GM23338 (cell line): ENCODE measurements at regions not wholly inside any gene's neighbourhood (a gene's known extent, or its start where the extent isn't known, plus 50 kb on each side); places are given as distances from the start of the nearest gene placed in this dataset.

Experiments used
- ATAC-seq: fragments of 200-7000 bp; cut with Tn5 transposase; 3 replicates; pipeline ENCODE4 v1.9.1; 2020
- DNase-seq: peaks from one replicate; pipeline ENCODE4 v3.0.0-alpha.2; 2015; ENCODE audit warnings: low spot score
- H2AFZ ChIP-seq: fragments of 200-600 bp; sonication (generic); 2 replicates; pipeline ENCODE4 v1.8.0; 2016; ENCODE audit warnings: antibody characterized with exemption, mild to moderate bottlenecking, moderate library complexity
- H3F3A ChIP-seq: fragments of 200-600 bp; sonication (generic); replicated peaks from 2 replicates; pipeline ENCODE4 v1.8.0; 2017; ENCODE audit warnings: antibody characterized with exemption, mixed run types, low read depth
- H3K27ac ChIP-seq: fragments of 200-600 bp; sonication (generic); 2 replicates; pipeline ENCODE4 v1.6.1; 2016; ENCODE audit warnings: low read depth
- H3K27me3 ChIP-seq: fragments of 200-600 bp; sonication (generic); 2 replicates; pipeline ENCODE4 v1.8.0; 2016; ENCODE audit warnings: mild to moderate bottlenecking, mixed run types, moderate library complexity; ENCODE audit not compliant: insufficient read depth
- H3K36me3 ChIP-seq: fragments of 200-600 bp; sonication (generic); 2 replicates; pipeline ENCODE4 v1.8.0; 2016; ENCODE audit warnings: mild to moderate bottlenecking; ENCODE audit not compliant: insufficient read depth
- H3K4me1 ChIP-seq: fragments of 200-600 bp; sonication (generic); 2 replicates; pipeline ENCODE4 v1.8.0; 2016; ENCODE audit warnings: mild to moderate bottlenecking, moderate library complexity; ENCODE audit not compliant: insufficient read depth
- H3K4me2 ChIP-seq: fragments of 200-600 bp; sonication (generic); 2 replicates; pipeline ENCODE4 v1.7.1; 2017; ENCODE audit warnings: mixed run types
- H3K4me3 ChIP-seq: fragments of 200-600 bp; sonication (generic); 2 replicates; pipeline ENCODE4 v1.6.1; 2016; ENCODE audit warnings: mixed run types
- H3K79me2 ChIP-seq: fragments of 200-600 bp; sonication (generic); replicated peaks from 2 replicates; pipeline ENCODE4 v1.8.0; 2017; ENCODE audit warnings: mild to moderate bottlenecking; ENCODE audit not compliant: insufficient read depth
- H3K9me2 ChIP-seq: fragments of 200-600 bp; sonication (generic); 2 replicates; pipeline ENCODE4 v1.8.0; 2017; ENCODE audit not compliant: insufficient read depth
- H4K20me1 ChIP-seq: fragments of 200-600 bp; sonication (generic); replicated peaks from 2 replicates; pipeline ENCODE4 v1.8.0; 2017; ENCODE audit warnings: mild to moderate bottlenecking; ENCODE audit not compliant: insufficient read depth
- H3K27ac Mint-ChIP-seq: 2 replicates; pipeline ENCODE4 v1.8.0; 2020; ENCODE audit warnings: inconsistent platforms, mild to moderate bottlenecking, moderate library complexity, mixed read lengths
- H3K27me3 Mint-ChIP-seq: 3 replicates; pipeline ENCODE4 v1.8.0; 2022; ENCODE audit warnings: low read depth, mild to moderate bottlenecking, moderate library complexity, mixed read lengths, inconsistent platforms; ENCODE audit not compliant: insufficient read depth, poor library complexity
- H3K36me3 Mint-ChIP-seq: 3 replicates; pipeline ENCODE4 v1.8.0; 2021; ENCODE audit warnings: low read depth, mild to moderate bottlenecking, inconsistent platforms, moderate library complexity, mixed read lengths
- H3K4me1 Mint-ChIP-seq: 3 replicates; pipeline ENCODE4 v1.8.0; 2020; ENCODE audit warnings: mild to moderate bottlenecking, inconsistent platforms, mixed read lengths
- H3K4me3 Mint-ChIP-seq: 3 replicates; pipeline ENCODE4 v1.8.0; 2021; ENCODE audit warnings: moderate library complexity, mild to moderate bottlenecking, inconsistent platforms, mixed read lengths
- H3K9me3 Mint-ChIP-seq: 3 replicates; pipeline ENCODE4 v1.8.0; 2020; ENCODE audit warnings: moderate library complexity, mild to moderate bottlenecking, inconsistent platforms, mixed read lengths
- CREB1 ChIP-seq: fragments of 250-450 bp; sonication (Bioruptor Pico); IDR thresholded peaks from 2 replicates; pipeline ENCODE4 v1.5.0; 2020; ENCODE audit warnings: low read depth, mild to moderate bottlenecking, moderate library complexity
- EZH2 ChIP-seq: fragments of 200-600 bp; sonication (generic); IDR thresholded peaks from one replicate; pipeline ENCODE4 v1.8.0; 2017; ENCODE audit warnings: antibody characterized with exemption, mild to moderate bottlenecking, low read depth; ENCODE audit not compliant: unreplicated experiment
- EZH2phosphoT487 ChIP-seq: fragments of 200-600 bp; sonication (generic); IDR thresholded peaks from one replicate; pipeline ENCODE4 v1.8.1; 2018; ENCODE audit warnings: antibody characterized with exemption; ENCODE audit not compliant: unreplicated experiment
- JUNB ChIP-seq: IDR thresholded peaks from one replicate; pipeline ENCODE4 v1.6.1; 2016; ENCODE audit warnings: antibody characterized with exemption; ENCODE audit not compliant: unreplicated experiment
- POLR2AphosphoS5 ChIP-seq: IDR thresholded peaks from 2 replicates; pipeline ENCODE4 v1.6.1; 2016; ENCODE audit warnings: antibody characterized with exemption, low read depth
- ZNF331 ChIP-seq: fragments of 250-450 bp; sonication (Bioruptor Pico); IDR thresholded peaks from 2 replicates; pipeline ENCODE4 v1.5.0; 2020; ENCODE audit warnings: low read depth, mild to moderate bottlenecking, moderate library complexity
- TF ChIP-seq, protein P1 (sequence below): IDR thresholded peaks from 2 replicates; pipeline ENCODE4 v1.6.1; 2016; ENCODE audit warnings: antibody characterized with exemption
- TF ChIP-seq, protein P2 (sequence below): fragments of 250-450 bp; sonication (Bioruptor Pico); IDR thresholded peaks from 2 replicates; pipeline ENCODE4 v1.5.0; 2020; ENCODE audit warnings: mild to moderate bottlenecking, moderate library complexity
- TF ChIP-seq, protein P3 (sequence below): IDR thresholded peaks from one replicate; pipeline ENCODE4 v1.6.1; 2018; ENCODE audit warnings: antibody characterized with exemption; ENCODE audit not compliant: unreplicated experiment
- TF ChIP-seq, protein P4 (sequence below), 2 experiments: fragments of 200-600 bp in 1 of 2; sonication (generic) in 1 of 2; conservative IDR thresholded peaks; 2 replicates each; pipeline versions ENCODE4 v1.5.1 to v1.6.1; 2016 to 2017; ENCODE audit warnings: antibody characterized with exemption in 2 of 2, low read depth in 2 of 2, mild to moderate bottlenecking in 2 of 2, moderate library complexity in 1 of 2

DNA sequence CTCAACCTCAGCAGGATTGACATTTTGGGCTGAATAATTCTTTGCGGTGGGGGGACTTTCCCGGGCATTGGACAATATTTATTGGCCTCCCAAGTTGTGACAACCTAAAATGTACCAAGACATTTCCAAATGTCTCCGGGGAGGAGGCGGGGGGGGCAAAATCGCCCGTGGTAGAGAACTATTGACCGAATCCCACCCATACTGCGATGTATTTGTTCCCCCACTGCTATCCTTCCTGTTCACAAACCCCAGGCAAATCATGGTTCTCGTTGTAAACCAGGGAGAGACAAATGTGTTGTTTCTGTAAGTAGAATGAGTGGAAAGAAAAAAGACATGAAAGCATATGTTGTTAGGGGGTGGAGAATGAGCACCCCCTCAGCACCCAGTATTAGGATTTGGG is 141.9 kb downstream of the PSAT1 start:
- DNase-seq (no peak), ATAC-seq (no peak)
- peak overlapping the region; percentile 72 for H3K4me2 ChIP-seq
- peak overlapping the region; percentile 22; the same call in 1 of the 2 replicates for H3K27ac ChIP-seq
- TF ChIP-seq EZH2phosphoT487, result no peak
- no peak for TF ChIP-seq POLR2AphosphoS5
- TF ChIP-seq, protein P1, sequence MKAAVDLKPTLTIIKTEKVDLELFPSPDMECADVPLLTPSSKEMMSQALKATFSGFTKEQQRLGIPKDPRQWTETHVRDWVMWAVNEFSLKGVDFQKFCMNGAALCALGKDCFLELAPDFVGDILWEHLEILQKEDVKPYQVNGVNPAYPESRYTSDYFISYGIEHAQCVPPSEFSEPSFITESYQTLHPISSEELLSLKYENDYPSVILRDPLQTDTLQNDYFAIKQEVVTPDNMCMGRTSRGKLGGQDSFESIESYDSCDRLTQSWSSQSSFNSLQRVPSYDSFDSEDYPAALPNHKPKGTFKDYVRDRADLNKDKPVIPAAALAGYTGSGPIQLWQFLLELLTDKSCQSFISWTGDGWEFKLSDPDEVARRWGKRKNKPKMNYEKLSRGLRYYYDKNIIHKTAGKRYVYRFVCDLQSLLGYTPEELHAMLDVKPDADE, result no peak
- TF ChIP-seq CREB1 (CRISPR knock-in tag), result no peak
- TF ChIP-seq, protein P2, sequence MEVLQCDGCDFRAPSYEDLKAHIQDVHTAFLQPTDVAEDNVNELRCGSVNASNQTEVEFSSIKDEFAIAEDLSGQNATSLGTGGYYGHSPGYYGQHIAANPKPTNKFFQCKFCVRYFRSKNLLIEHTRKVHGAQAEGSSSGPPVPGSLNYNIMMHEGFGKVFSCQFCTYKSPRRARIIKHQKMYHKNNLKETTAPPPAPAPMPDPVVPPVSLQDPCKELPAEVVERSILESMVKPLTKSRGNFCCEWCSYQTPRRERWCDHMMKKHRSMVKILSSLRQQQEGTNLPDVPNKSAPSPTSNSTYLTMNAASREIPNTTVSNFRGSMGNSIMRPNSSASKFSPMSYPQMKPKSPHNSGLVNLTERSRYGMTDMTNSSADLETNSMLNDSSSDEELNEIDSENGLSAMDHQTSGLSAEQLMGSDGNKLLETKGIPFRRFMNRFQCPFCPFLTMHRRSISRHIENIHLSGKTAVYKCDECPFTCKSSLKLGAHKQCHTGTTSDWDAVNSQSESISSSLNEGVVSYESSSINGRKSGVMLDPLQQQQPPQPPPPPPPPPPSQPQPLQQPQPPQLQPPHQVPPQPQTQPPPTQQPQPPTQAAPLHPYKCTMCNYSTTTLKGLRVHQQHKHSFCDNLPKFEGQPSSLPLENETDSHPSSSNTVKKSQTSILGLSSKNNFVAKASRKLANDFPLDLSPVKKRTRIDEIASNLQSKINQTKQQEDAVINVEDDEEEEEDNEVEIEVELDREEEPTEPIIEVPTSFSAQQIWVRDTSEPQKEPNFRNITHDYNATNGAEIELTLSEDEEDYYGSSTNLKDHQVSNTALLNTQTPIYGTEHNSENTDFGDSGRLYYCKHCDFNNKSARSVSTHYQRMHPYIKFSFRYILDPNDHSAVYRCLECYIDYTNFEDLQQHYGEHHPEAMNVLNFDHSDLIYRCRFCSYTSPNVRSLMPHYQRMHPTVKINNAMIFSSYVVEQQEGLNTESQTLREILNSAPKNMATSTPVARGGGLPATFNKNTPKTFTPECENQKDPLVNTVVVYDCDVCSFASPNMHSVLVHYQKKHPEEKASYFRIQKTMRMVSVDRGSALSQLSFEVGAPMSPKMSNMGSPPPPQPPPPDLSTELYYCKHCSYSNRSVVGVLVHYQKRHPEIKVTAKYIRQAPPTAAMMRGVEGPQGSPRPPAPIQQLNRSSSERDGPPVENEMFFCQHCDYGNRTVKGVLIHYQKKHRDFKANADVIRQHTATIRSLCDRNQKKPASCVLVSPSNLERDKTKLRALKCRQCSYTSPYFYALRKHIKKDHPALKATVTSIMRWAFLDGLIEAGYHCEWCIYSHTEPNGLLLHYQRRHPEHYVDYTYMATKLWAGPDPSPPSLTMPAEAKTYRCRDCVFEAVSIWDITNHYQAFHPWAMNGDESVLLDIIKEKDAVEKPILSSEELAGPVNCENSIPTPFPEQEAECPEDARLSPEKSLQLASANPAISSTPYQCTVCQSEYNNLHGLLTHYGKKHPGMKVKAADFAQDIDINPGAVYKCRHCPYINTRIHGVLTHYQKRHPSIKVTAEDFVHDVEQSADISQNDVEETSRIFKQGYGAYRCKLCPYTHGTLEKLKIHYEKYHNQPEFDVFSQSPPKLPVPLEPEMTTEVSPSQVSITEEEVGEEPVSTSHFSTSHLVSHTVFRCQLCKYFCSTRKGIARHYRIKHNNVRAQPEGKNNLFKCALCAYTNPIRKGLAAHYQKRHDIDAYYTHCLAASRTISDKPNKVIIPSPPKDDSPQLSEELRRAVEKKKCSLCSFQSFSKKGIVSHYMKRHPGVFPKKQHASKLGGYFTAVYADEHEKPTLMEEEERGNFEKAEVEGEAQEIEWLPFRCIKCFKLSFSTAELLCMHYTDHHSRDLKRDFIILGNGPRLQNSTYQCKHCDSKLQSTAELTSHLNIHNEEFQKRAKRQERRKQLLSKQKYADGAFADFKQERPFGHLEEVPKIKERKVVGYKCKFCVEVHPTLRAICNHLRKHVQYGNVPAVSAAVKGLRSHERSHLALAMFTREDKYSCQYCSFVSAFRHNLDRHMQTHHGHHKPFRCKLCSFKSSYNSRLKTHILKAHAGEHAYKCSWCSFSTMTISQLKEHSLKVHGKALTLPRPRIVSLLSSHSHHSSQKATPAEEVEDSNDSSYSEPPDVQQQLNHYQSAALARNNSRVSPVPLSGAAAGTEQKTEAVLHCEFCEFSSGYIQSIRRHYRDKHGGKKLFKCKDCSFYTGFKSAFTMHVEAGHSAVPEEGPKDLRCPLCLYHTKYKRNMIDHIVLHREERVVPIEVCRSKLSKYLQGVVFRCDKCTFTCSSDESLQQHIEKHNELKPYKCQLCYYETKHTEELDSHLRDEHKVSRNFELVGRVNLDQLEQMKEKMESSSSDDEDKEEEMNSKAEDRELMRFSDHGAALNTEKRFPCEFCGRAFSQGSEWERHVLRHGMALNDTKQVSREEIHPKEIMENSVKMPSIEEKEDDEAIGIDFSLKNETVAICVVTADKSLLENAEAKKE, result no peak
- no peak for TF ChIP-seq EZH2
- TF ChIP-seq ZNF331, result no peak
- TF ChIP-seq, protein P3, sequence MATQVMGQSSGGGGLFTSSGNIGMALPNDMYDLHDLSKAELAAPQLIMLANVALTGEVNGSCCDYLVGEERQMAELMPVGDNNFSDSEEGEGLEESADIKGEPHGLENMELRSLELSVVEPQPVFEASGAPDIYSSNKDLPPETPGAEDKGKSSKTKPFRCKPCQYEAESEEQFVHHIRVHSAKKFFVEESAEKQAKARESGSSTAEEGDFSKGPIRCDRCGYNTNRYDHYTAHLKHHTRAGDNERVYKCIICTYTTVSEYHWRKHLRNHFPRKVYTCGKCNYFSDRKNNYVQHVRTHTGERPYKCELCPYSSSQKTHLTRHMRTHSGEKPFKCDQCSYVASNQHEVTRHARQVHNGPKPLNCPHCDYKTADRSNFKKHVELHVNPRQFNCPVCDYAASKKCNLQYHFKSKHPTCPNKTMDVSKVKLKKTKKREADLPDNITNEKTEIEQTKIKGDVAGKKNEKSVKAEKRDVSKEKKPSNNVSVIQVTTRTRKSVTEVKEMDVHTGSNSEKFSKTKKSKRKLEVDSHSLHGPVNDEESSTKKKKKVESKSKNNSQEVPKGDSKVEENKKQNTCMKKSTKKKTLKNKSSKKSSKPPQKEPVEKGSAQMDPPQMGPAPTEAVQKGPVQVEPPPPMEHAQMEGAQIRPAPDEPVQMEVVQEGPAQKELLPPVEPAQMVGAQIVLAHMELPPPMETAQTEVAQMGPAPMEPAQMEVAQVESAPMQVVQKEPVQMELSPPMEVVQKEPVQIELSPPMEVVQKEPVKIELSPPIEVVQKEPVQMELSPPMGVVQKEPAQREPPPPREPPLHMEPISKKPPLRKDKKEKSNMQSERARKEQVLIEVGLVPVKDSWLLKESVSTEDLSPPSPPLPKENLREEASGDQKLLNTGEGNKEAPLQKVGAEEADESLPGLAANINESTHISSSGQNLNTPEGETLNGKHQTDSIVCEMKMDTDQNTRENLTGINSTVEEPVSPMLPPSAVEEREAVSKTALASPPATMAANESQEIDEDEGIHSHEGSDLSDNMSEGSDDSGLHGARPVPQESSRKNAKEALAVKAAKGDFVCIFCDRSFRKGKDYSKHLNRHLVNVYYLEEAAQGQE, result no peak
- TF ChIP-seq, protein P4, sequence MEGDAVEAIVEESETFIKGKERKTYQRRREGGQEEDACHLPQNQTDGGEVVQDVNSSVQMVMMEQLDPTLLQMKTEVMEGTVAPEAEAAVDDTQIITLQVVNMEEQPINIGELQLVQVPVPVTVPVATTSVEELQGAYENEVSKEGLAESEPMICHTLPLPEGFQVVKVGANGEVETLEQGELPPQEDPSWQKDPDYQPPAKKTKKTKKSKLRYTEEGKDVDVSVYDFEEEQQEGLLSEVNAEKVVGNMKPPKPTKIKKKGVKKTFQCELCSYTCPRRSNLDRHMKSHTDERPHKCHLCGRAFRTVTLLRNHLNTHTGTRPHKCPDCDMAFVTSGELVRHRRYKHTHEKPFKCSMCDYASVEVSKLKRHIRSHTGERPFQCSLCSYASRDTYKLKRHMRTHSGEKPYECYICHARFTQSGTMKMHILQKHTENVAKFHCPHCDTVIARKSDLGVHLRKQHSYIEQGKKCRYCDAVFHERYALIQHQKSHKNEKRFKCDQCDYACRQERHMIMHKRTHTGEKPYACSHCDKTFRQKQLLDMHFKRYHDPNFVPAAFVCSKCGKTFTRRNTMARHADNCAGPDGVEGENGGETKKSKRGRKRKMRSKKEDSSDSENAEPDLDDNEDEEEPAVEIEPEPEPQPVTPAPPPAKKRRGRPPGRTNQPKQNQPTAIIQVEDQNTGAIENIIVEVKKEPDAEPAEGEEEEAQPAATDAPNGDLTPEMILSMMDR (conservative IDR thresholded peaks at IDR 0.05; ENCODE audit: low read depth in 2 of 2), result no peak
- TF ChIP-seq JUNB, result no peak
- no peaks in the 10 kb centered on the region for H3K27me3 ChIP-seq
- no peaks in the 10 kb centered on the region for H3F3A ChIP-seq
- H3K27ac Mint-ChIP-seq, result no peak overlapping the region
- peaks cover 4% of the 10 kb centered on the region for H3K27me3 Mint-ChIP-seq
- H3K79me2 ChIP-seq, result no peaks in the 10 kb centered on the region
- no peaks in the 10 kb centered on the region for H4K20me1 ChIP-seq
- no peaks in the 10 kb centered on the region for H3K9me2 ChIP-seq
- H3K4me1 Mint-ChIP-seq, result peaks cover 34% of the 10 kb centered on the region
- no peak overlapping the region; the same call in 1 of the 2 replicates for H3K4me3 ChIP-seq
- peaks cover 16% of the 10 kb centered on the region for H3K36me3 Mint-ChIP-seq
- peaks cover 6% of the 10 kb centered on the region; the same call in 1 of the 2 replicates for H3K36me3 ChIP-seq
- no peak overlapping the region for H2AFZ ChIP-seq
- peaks cover 31% of the 10 kb centered on the region for H3K4me1 ChIP-seq
- H3K9me3 Mint-ChIP-seq, result peaks cover 11% of the 10 kb centered on the region; the same call in 2 of the 3 replicates
- no peak overlapping the region for H3K4me3 Mint-ChIP-seq
